IMR-90 (cell line): ENCODE measurements at regions not wholly inside any gene's neighbourhood (a gene's known extent, or its start where the extent isn't known, plus 50 kb on each side); places are given as distances from the start of the nearest gene placed in this dataset.

Source experiments
- ATAC-seq: fragments of 200-7000 bp; cut with Tn5 transposase; 2 replicates; pipeline ENCODE4 v1.9.1; 2020; ENCODE audit warnings: low read depth, mild to moderate bottlenecking, moderate library complexity
- BruUV-seq: library from RNA; stranded (reverse); fragments of 400-500 nt; replicated peaks from 2 replicates; lab custom pipeline; 2021; lab: Mats Ljungman, UMichigan
- CTCF ChIA-PET: fragments of 300-600 bp; formaldehyde crosslinking; extraction: SDS; loops from one replicate; lab custom pipeline; 2021; ENCODE audit warnings: antibody characterized with exemption; lab: Yijun Ruan, JAX
- POLR2A ChIA-PET: fragments of 300-600 bp; sonication (Branson Sonifier 250); formaldehyde crosslinking; loops from one replicate; lab custom pipeline; 2022; ENCODE audit warnings: antibody characterized with exemption; ENCODE audit not compliant: unreplicated experiment; lab: Charles Lee
- DNase-seq: peaks from one replicate; pipeline ENCODE4 v3.0.0; 2013
- H2AFZ ChIP-seq: replicated peaks from 2 replicates; pipeline ENCODE3; 2013; ENCODE audit warnings: low read length, mild to moderate bottlenecking; ENCODE audit not compliant: poor library complexity
- H2AK5ac ChIP-seq: 2 replicates; pipeline ENCODE4 v1.6.1; 2013; ENCODE audit warnings: low read depth, low read length, inconsistent platforms
- H2AK9ac ChIP-seq: replicated peaks from 2 replicates; pipeline ENCODE3; 2013; ENCODE audit warnings: mild to moderate bottlenecking, low read depth, low read length, moderate library complexity; ENCODE audit not compliant: poor library complexity
- H2BK120ac ChIP-seq: 2 replicates; pipeline ENCODE4 v1.6.1; 2013; ENCODE audit warnings: low read depth, low read length, inconsistent platforms
- H2BK15ac ChIP-seq: 3 replicates; pipeline ENCODE4 v1.6.1; 2013; ENCODE audit warnings: low read depth, low read length, inconsistent platforms
- H2BK20ac ChIP-seq: 2 replicates; pipeline ENCODE4 v1.6.1; 2013; ENCODE audit warnings: low read depth, mild to moderate bottlenecking, inconsistent platforms, low read length, moderate library complexity
- H2BK5ac ChIP-seq: 2 replicates; pipeline ENCODE4 v1.6.1; 2013; ENCODE audit warnings: mild to moderate bottlenecking, low read depth, low read length, inconsistent platforms; ENCODE audit not compliant: poor library complexity, severe bottlenecking
- H3K14ac ChIP-seq: replicated peaks from 2 replicates; pipeline ENCODE4 v1.6.1; 2013; ENCODE audit warnings: low read depth, low read length, inconsistent platforms
- H3K18ac ChIP-seq: 2 replicates; pipeline ENCODE4 v1.6.1; 2013; ENCODE audit warnings: low read depth, low read length, control low read depth
- H3K23ac ChIP-seq: 2 replicates; pipeline ENCODE4 v1.6.1; 2013; ENCODE audit warnings: low read depth, low read length, inconsistent platforms
- H3K27ac ChIP-seq: 2 replicates; pipeline ENCODE4 v1.5.1; 2013; ENCODE audit warnings: mild to moderate bottlenecking, control low read depth, low read length; ENCODE audit not compliant: insufficient read depth
- H3K27me3 ChIP-seq: 2 replicates; pipeline ENCODE4 v1.6.1; 2013; ENCODE audit warnings: low read length; ENCODE audit not compliant: control insufficient read depth, insufficient read depth
- H3K36me3 ChIP-seq: 2 replicates; pipeline ENCODE4 v1.6.1; 2013; ENCODE audit warnings: low read length, mixed read lengths; ENCODE audit not compliant: control insufficient read depth, insufficient read depth
- H3K4ac ChIP-seq: 2 replicates; pipeline ENCODE4 v1.6.1; 2013; ENCODE audit warnings: low read depth, low read length, inconsistent platforms
- H3K4me1 ChIP-seq: 2 replicates; pipeline ENCODE4 v1.6.1; 2013; ENCODE audit warnings: low read length, mixed read lengths; ENCODE audit not compliant: control insufficient read depth, insufficient read depth
- H3K4me2 ChIP-seq: 2 replicates; pipeline ENCODE4 v1.6.1; 2013; ENCODE audit warnings: low read depth, mild to moderate bottlenecking, control low read depth, low read length, moderate library complexity
- H3K4me3 ChIP-seq: 2 replicates; pipeline ENCODE4 v1.5.1; 2013; ENCODE audit warnings: low read depth, mild to moderate bottlenecking, control low read depth, low read length, moderate library complexity; ENCODE audit not compliant: insufficient read depth
- H3K56ac ChIP-seq: 2 replicates; pipeline ENCODE4 v1.6.1; 2013; ENCODE audit warnings: low read length, inconsistent platforms; ENCODE audit not compliant: insufficient read depth; ENCODE audit errors: extremely low read depth
- H3K79me1 ChIP-seq, 2 experiments: 2 replicates each; pipeline ENCODE4 v1.6.1; 2013; ENCODE audit warnings: low read length in 2 of 2, inconsistent platforms in 1 of 2, low read depth in 1 of 2
- H3K9ac ChIP-seq: 2 replicates; pipeline ENCODE4 v1.6.1; 2013; ENCODE audit warnings: low read depth, low read length, control low read depth
- H3K9me1 ChIP-seq: 2 replicates; pipeline ENCODE4 v1.6.1; 2013; ENCODE audit warnings: low read length, inconsistent platforms; ENCODE audit not compliant: insufficient read depth
- H3K9me3 ChIP-seq: 2 replicates; pipeline ENCODE4 v1.6.1; 2013; ENCODE audit warnings: low read length; ENCODE audit not compliant: control insufficient read depth, insufficient read depth
- H4K20me1 ChIP-seq: 2 replicates; pipeline ENCODE4 v1.6.1; 2013; ENCODE audit warnings: low read length, inconsistent platforms; ENCODE audit not compliant: insufficient read depth
- H4K5ac ChIP-seq: 2 replicates; pipeline ENCODE4 v1.6.1; 2013; ENCODE audit warnings: mild to moderate bottlenecking, low read depth, low read length, control low read depth
- H4K8ac ChIP-seq, 2 experiments: 2 replicates each; pipeline ENCODE4 v1.6.1; 2013; ENCODE audit warnings: low read depth in 2 of 2, low read length in 2 of 2, control low read depth in 1 of 2, inconsistent platforms in 1 of 2
- H4K91ac ChIP-seq: 2 replicates; pipeline ENCODE4 v1.6.1; 2013; ENCODE audit warnings: low read depth, low read length, inconsistent platforms; ENCODE audit not compliant: insufficient read depth
- BHLHE40 ChIP-seq: fragments of 150-350 bp; IDR thresholded peaks from 2 replicates; pipeline ENCODE4 v1.6.1; 2016; ENCODE audit warnings: mild to moderate bottlenecking, low read depth, low read length
- CEBPB ChIP-seq: IDR thresholded peaks from 2 replicates; pipeline ENCODE4 v1.6.1; 2012; ENCODE audit warnings: low read depth, low read length, improper control_type of control experiment
- CHD1 ChIP-seq: IDR thresholded peaks from 2 replicates; pipeline ENCODE4 v1.6.1; 2012; ENCODE audit warnings: low read depth, low read length, improper control_type of control experiment
- CTCF ChIP-seq: conservative IDR thresholded peaks from 2 replicates; pipeline ENCODE4 v1.5.1; 2012; ENCODE audit warnings: mild to moderate bottlenecking, low read depth, low read length, improper control_type of control experiment
- ELK1 ChIP-seq: fragments of 150-350 bp; IDR thresholded peaks from 2 replicates; pipeline ENCODE4 v1.6.1; 2016; ENCODE audit warnings: low read depth, mild to moderate bottlenecking, low read length, moderate library complexity, borderline replicate concordance
- FOS ChIP-seq: fragments of 150-350 bp; IDR thresholded peaks from 2 replicates; pipeline ENCODE4 v1.6.1; 2016; ENCODE audit warnings: low read depth, low read length
- MAFK ChIP-seq: IDR thresholded peaks from 2 replicates; pipeline ENCODE4 v1.6.1; 2012; ENCODE audit warnings: low read depth, low read length, improper control_type of control experiment
- MAZ ChIP-seq: IDR thresholded peaks from 2 replicates; pipeline ENCODE4 v1.6.1; 2012; ENCODE audit warnings: low read depth, mild to moderate bottlenecking, low read length, improper control_type of control experiment, moderate library complexity, borderline replicate concordance
- MXI1 ChIP-seq: IDR thresholded peaks from 2 replicates; pipeline ENCODE4 v1.6.1; 2012; ENCODE audit warnings: low read depth, mild to moderate bottlenecking, low read length, moderate library complexity, borderline replicate concordance
- POLR2A ChIP-seq: IDR thresholded peaks from 2 replicates; pipeline ENCODE4 v1.6.1; 2012; ENCODE audit warnings: mild to moderate bottlenecking, low read depth, low read length
- RAD21 ChIP-seq: IDR thresholded peaks from 2 replicates; pipeline ENCODE4 v1.6.1; 2012; ENCODE audit warnings: low read length, improper control_type of control experiment
- RCOR1 ChIP-seq: IDR thresholded peaks from 2 replicates; pipeline ENCODE4 v1.6.1; 2012; ENCODE audit warnings: mild to moderate bottlenecking, low read length, improper control_type of control experiment; ENCODE audit not compliant: insufficient replicate concordance
- RFX5 ChIP-seq: IDR thresholded peaks from 2 replicates; pipeline ENCODE4 v1.8.0; 2012; ENCODE audit warnings: low read depth, mild to moderate bottlenecking, low read length, moderate library complexity
- SMC3 ChIP-seq: fragments of 150-350 bp; IDR thresholded peaks from 2 replicates; pipeline ENCODE4 v1.6.1; 2016; ENCODE audit warnings: low read depth, mild to moderate bottlenecking, antibody characterized with exemption, low read length, moderate library complexity
- USF2 ChIP-seq: fragments of 150-350 bp; IDR thresholded peaks from 2 replicates; pipeline ENCODE4 v1.6.1; 2017; ENCODE audit warnings: mild to moderate bottlenecking, antibody characterized with exemption, low read length, low read depth
- WGBS, 2 experiments: methylation state at CpG; one replicate each; pipeline versions ENCODE4 v1.1.5 to v1.1.7; 2013; ENCODE audit warnings: missing lambda C conversion rate in 2 of 2; ENCODE audit not compliant: insufficient read length in 1 of 2; ENCODE audit errors: extremely low coverage in 2 of 2; 5-methylcytosine and 5-hydroxymethylcytosine counted together
- dilution Hi-C: fragments of 300-500 bp; cut with HindIII; formaldehyde crosslinking; loops from one replicate; pipeline ENCODE4 v1.14.3; 2018; ENCODE audit warnings: low sequenced_read_pairs; ENCODE audit not compliant: unreplicated experiment
- in situ Hi-C: fragments of 300-500 bp; cut with MboI; formaldehyde crosslinking; loops from 3 replicates; pipeline ENCODE4 v1.14.3; 2019; ENCODE audit warnings: low sequenced_read_pairs, inconsistent platforms, mixed read lengths
- intact Hi-C: fragments of 100-400 bp; cut with micrococcal nuclease; formaldehyde crosslinking; loops from 2 replicates; pipeline ENCODE4 v1.10.0; 2022

- peak overlapping the region; percentile 19 to 66; a peak in 1 of 4 replicates for H4K8ac ChIP-seq
- H3K23ac ChIP-seq, result no peak overlapping the region
- no peaks in the 10 kb centered on the region for H4K20me1 ChIP-seq
- H2AK5ac ChIP-seq, result no peak overlapping the region; the same call in 1 of the 2 replicates
- no peaks in the 10 kb centered on the region for H3K9me3 ChIP-seq
- no peak overlapping the region for H4K91ac ChIP-seq
- peak overlapping the region; percentile 83 for H2AFZ ChIP-seq
- peak overlapping the region; percentile 58 for H3K4me2 ChIP-seq
- dilution Hi-C loops, result no loop called here
- no peak overlapping the region for H3K56ac ChIP-seq
- H3K36me3 ChIP-seq, result no peaks in the 10 kb centered on the region
- peak overlapping the region; percentile 28 for H2BK120ac ChIP-seq
- peak overlapping the region; percentile 38; the same call in 1 of the 2 replicates for H3K4ac ChIP-seq
- no peak overlapping the region for H3K4me3 ChIP-seq
- intact Hi-C loops, result no loop called here
- in situ Hi-C loops, result no loop called here
- H3K27me3 ChIP-seq, result peaks cover 2% of the 10 kb centered on the region; the same call in 1 of the 2 replicates
- ATAC-seq (0 out of 2 replicates have a peak, but pooled peaks have one; percentile 7), DNase-seq (no peak)
- no peak overlapping the region for H3K27ac ChIP-seq
- H3K14ac ChIP-seq, result 0 out of 2 replicates have a peak overlapping the region, but pooled peaks have one; percentile 34
- ChIA-PET POLR2A (no interaction called here), CTCF (interaction anchor here (1.4 kb wide), 1 partner anchor 15 kb away, joined by 3 read pairs; no protein-coding TSS in a partner anchor)
- H2BK20ac ChIP-seq, result no peak overlapping the region
- no peak overlapping the region for H3K18ac ChIP-seq
- no peak overlapping the region for H3K9ac ChIP-seq
- H3K9me1 ChIP-seq, result peaks cover 6% of the 10 kb centered on the region
- H3K79me1 ChIP-seq, result no peaks in the 10 kb centered on the region
- H3K4me1 ChIP-seq, result peaks cover 5% of the 10 kb centered on the region; the same call in 1 of the 2 replicates
- H2BK15ac ChIP-seq, result no peak overlapping the region
- WGBS, 2 experiments, result 49% methylated on average over 5 of the region's 30 CpGs; no CpG with 5 or more reads in 1 of the 2 experiments
- no peak overlapping the region for H4K5ac ChIP-seq
- H2BK5ac ChIP-seq, result no peak overlapping the region
- H2AK9ac ChIP-seq, result no peak overlapping the region
- no TSS peak for BruUV-seq
- TF ChIP-seq RAD21 (no peak), CHD1 (no peak), RCOR1 (no peak), MAZ (no peak), ELK1 (no peak), RFX5 (no peak), USF2 (no peak), CTCF (no peak), MAFK (no peak), SMC3 (no peak), BHLHE40 (no peak), FOS (no peak), MXI1 (no peak), CEBPB (no peak), POLR2A (no peak)
These were observed 156.0 kb upstream of the CADM1 start for GRCh38 chr11:115660030-115660805.
